Thoracic aorta (tissue), 2 donors: ENCODE measurements at regions not wholly inside any gene's neighbourhood (a gene's known extent, or its start where the extent isn't known, plus 50 kb on each side); places are given as distances from the start of the nearest gene placed in this dataset.

Experiments
- ATAC-seq: fragments of 150-250 bp; one replicate; pipeline ENCODE4 v1.8.0; 2017; ENCODE audit warnings: low read depth; ENCODE audit not compliant: insufficient number of reproducible peaks, low FRiP score
- DNase-seq: peaks from one replicate; pipeline ENCODE4 v3.0.0-alpha.2; 2020; ENCODE audit warnings: low spot score
- H3K27ac ChIP-seq, 2 donors: fragments of 200-600 bp; sonication (generic); 1 replicate in 1 of 2; 2 replicates in 1 of 2; pipeline ENCODE4 v1.5.1; 2016; ENCODE audit warnings: mild to moderate bottlenecking in 2 of 2, moderate library complexity in 2 of 2
- H3K27me3 ChIP-seq: fragments of 200-600 bp; sonication (generic); replicated peaks from 2 replicates; pipeline ENCODE4 v1.6.0; 2016; ENCODE audit warnings: mild to moderate bottlenecking; ENCODE audit not compliant: insufficient read depth
- H3K36me3 ChIP-seq: fragments of 200-600 bp; sonication (generic); one replicate; pipeline ENCODE4 v1.5.1; 2016
- H3K4me1 ChIP-seq, 2 donors: fragments of 200-600 bp; sonication (generic); 1 replicate in 1 of 2; 2 replicates in 1 of 2; pipeline versions ENCODE4 v1.5.1 to v1.6.0; 2016; ENCODE audit warnings: low read depth in 2 of 2, mild to moderate bottlenecking in 1 of 2; ENCODE audit not compliant: control insufficient read depth in 1 of 2
- H3K4me3 ChIP-seq: fragments of 200-600 bp; sonication (generic); 2 replicates; pipeline ENCODE4 v1.5.1; 2016; ENCODE audit warnings: mild to moderate bottlenecking
- H3K9me3 ChIP-seq: fragments of 200-600 bp; sonication (generic); 2 replicates; pipeline ENCODE4 v1.5.1; 2016
- TF ChIP-seq, protein P1 (sequence below): fragments of 200-600 bp; sonication (generic); IDR thresholded peaks from one replicate; pipeline ENCODE4 v1.5.1; 2019; ENCODE audit warnings: antibody characterized with exemption

DNA sequence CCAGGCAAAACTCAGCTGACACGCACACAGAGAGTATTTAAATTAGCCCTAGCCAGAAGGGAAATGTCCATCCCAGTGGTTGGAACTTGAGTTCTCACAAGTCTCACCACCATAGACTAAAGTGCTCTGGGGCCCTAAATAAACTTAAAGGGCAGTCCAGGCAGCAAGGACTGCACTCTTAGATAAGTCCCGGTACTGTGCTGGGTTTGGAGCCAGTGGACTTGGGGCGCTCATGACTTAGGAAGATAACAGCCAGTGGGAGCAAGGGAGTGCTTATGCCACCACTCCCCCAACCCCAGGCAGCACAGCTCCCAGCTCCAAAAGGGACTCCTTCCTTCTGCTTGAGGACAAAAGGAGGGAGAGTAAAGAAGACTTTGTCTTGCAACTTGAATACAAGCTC, 319.5 kb upstream of the GPR149 start:
- Histone ChIP-seq H3K4me1 (no peaks in the 10 kb centered on the region), H3K27me3 (no peaks in the 10 kb centered on the region), H3K27ac (no peak overlapping the region), H3K4me3 (no peak overlapping the region), H3K9me3 (no peaks in the 10 kb centered on the region), H3K36me3 (no peaks in the 10 kb centered on the region)
- DNase-seq (no peak), ATAC-seq (no peak)
- TF ChIP-seq, protein P1, sequence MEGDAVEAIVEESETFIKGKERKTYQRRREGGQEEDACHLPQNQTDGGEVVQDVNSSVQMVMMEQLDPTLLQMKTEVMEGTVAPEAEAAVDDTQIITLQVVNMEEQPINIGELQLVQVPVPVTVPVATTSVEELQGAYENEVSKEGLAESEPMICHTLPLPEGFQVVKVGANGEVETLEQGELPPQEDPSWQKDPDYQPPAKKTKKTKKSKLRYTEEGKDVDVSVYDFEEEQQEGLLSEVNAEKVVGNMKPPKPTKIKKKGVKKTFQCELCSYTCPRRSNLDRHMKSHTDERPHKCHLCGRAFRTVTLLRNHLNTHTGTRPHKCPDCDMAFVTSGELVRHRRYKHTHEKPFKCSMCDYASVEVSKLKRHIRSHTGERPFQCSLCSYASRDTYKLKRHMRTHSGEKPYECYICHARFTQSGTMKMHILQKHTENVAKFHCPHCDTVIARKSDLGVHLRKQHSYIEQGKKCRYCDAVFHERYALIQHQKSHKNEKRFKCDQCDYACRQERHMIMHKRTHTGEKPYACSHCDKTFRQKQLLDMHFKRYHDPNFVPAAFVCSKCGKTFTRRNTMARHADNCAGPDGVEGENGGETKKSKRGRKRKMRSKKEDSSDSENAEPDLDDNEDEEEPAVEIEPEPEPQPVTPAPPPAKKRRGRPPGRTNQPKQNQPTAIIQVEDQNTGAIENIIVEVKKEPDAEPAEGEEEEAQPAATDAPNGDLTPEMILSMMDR, result no peak

DNA sequence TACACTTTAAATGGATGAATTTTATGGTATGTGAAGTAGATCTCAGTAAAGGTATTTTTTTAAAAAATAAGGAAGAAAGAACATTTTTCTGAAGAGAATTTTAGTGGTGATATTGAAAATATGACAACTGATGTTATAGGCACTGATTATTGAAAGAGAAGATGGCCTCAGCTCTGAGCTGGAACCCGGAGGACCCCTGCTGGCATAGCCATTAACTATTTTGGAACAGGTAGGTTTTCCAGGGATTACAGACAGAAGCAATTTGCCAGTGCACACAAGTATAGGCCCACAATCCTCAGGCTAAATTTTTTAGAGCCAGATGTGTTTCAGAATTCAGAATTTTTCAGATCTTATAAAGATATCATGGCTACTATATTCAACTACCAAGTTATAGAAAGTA, 315.9 kb upstream of the GPR149 start:
- ATAC-seq (no peak), DNase-seq (no peak)
- TF ChIP-seq, protein P1, result no peak
- H3K36me3 ChIP-seq, result no peaks in the 10 kb centered on the region
- H3K9me3 ChIP-seq, result peaks cover 9% of the 10 kb centered on the region
- H3K27me3 ChIP-seq, result no peaks in the 10 kb centered on the region
- no peak overlapping the region for H3K4me3 ChIP-seq
- H3K4me1 ChIP-seq, result no peaks in the 10 kb centered on the region
- no peak overlapping the region for H3K27ac ChIP-seq

DNA sequence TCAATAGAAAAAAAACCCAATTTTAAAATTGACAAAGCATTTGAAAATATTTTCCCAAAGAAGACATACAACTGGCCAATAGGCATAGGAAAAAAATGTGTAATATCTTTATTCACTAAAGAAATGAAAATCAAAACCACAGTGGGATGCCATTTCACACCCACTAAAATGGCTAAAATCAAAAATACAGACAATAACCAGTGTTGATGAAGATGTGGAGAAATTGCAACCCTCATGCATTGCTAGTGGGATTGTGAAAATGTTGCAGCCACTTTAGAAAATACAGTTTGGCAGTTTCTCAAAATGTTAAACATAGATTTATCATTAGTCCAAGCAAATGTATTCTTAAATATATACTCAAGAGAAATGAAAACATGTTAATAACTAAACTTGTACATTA, 315.1 kb upstream of the GPR149 start:
- H3K9me3 ChIP-seq, result peaks cover 9% of the 10 kb centered on the region
- no peaks in the 10 kb centered on the region for H3K27me3 ChIP-seq
- H3K4me3 ChIP-seq, result no peak overlapping the region
- DNase-seq (no peak), ATAC-seq (no peak)
- TF ChIP-seq, protein P1, result no peak
- no peak overlapping the region for H3K27ac ChIP-seq
- H3K4me1 ChIP-seq, result no peaks in the 10 kb centered on the region
- H3K36me3 ChIP-seq, result no peaks in the 10 kb centered on the region

DNA sequence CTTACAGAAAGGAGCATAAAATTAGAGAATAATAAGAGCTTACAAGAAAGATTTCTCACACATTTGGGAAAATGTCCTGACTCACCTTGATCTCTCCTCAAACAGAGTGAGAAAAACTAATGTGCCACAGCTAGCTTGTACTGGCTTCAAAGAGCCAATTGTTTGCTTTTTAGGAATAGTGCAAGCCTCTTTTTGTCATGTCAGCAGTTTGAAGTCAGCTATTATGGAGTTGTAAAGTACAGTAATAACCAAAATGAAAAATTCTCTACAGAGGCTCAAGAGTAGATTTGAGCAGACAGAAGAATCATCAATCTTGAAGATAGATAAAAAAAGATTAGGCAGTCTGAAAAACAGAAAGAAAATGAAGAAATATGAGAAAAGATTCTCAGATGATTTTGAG, 313.4 kb upstream of the GPR149 start:
- no peak for DNase-seq
- Histone ChIP-seq H3K4me1 (no peaks in the 10 kb centered on the region), H3K4me3 (no peak overlapping the region), H3K9me3 (peaks cover 9% of the 10 kb centered on the region), H3K27ac (no peak overlapping the region), H3K36me3 (no peaks in the 10 kb centered on the region), H3K27me3 (no peaks in the 10 kb centered on the region)
- TF ChIP-seq, protein P1, result no peak
- ATAC-seq, result no peak

DNA sequence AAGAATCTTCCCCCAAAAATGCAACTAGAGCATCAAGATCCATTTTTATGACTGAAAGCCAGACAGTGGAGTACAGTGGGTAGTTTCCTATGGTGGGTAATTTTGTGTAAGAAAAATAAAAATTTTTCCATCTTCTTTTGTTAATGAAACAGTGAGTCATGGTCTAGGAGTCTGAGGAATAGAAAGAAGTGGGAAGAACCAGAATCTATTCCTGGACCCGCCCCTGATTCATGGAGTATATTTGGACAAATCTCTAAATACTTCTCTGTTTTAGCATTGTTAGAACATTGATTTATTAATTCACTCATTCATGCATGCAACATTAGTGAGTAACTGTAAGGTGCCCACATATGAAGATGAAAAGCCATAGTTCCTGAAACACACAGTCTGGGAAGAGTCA, 304.5 kb upstream of the GPR149 start:
- ATAC-seq (no peak), DNase-seq (no peak)
- H3K4me1 ChIP-seq, result no peaks in the 10 kb centered on the region
- H3K4me3 ChIP-seq, result no peak overlapping the region
- no peak overlapping the region for H3K27ac ChIP-seq
- no peaks in the 10 kb centered on the region for H3K36me3 ChIP-seq
- TF ChIP-seq, protein P1, result no peak
- no peaks in the 10 kb centered on the region for H3K9me3 ChIP-seq
- no peaks in the 10 kb centered on the region for H3K27me3 ChIP-seq
